Rectal smooth muscle tissue (tissue), 1 donor: ENCODE measurements at regions not wholly inside any gene's neighbourhood (a gene's known extent, or its start where the extent isn't known, plus 50 kb on each side); places are given as distances from the start of the nearest gene placed in this dataset.

Experiments used
- H3K27ac ChIP-seq: one replicate; pipeline ENCODE4 v1.7.0; 2013; ENCODE audit warnings: low read depth, low read length, inconsistent platforms
- H3K27me3 ChIP-seq: one replicate; pipeline ENCODE4 v1.7.0; 2013; ENCODE audit warnings: low read length; ENCODE audit not compliant: control insufficient read depth, insufficient read depth
- H3K36me3 ChIP-seq: one replicate; pipeline ENCODE4 v1.7.0; 2013; ENCODE audit warnings: low read length; ENCODE audit not compliant: control insufficient read depth, insufficient read depth
- H3K4me1 ChIP-seq: one replicate; pipeline ENCODE4 v1.7.0; 2013; ENCODE audit warnings: low read length; ENCODE audit not compliant: control insufficient read depth, insufficient read depth
- H3K4me3 ChIP-seq: one replicate; pipeline ENCODE4 v1.7.0; 2013; ENCODE audit warnings: low read length
- H3K9ac ChIP-seq: one replicate; pipeline ENCODE4 v1.7.0; 2013; ENCODE audit warnings: low read length

- Histone ChIP-seq H3K9ac (no peak overlapping the region), H3K27ac (no peak overlapping the region), H3K36me3 (no peaks in the 10 kb centered on the region), H3K4me1 (no peaks in the 10 kb centered on the region), H3K4me3 (no peak overlapping the region), H3K27me3 (no peaks in the 10 kb centered on the region)
Observed at GRCh38 chr12:116647813-116648212, 88.6 kb downstream of the MAP1LC3B2 start.

- no peak overlapping the region for H3K9ac ChIP-seq
- H3K4me3 ChIP-seq, result no peak overlapping the region
- H3K27ac ChIP-seq, result no peak overlapping the region
- H3K36me3 ChIP-seq, result no peaks in the 10 kb centered on the region
- no peaks in the 10 kb centered on the region for H3K27me3 ChIP-seq
- no peaks in the 10 kb centered on the region for H3K4me1 ChIP-seq
Observed at GRCh38 chr12:116646901-116647300, 87.7 kb downstream of the MAP1LC3B2 start.

GRCh38 chr12:116644806-116645205 is 85.6 kb downstream of the MAP1LC3B2 start:
- Histone ChIP-seq H3K4me3 (no peak overlapping the region), H3K4me1 (no peaks in the 10 kb centered on the region), H3K27me3 (no peaks in the 10 kb centered on the region), H3K27ac (no peak overlapping the region), H3K36me3 (no peaks in the 10 kb centered on the region), H3K9ac (no peak overlapping the region)

- no peak overlapping the region for H3K9ac ChIP-seq
- H3K4me3 ChIP-seq, result no peak overlapping the region
- H3K36me3 ChIP-seq, result no peaks in the 10 kb centered on the region
- H3K4me1 ChIP-seq, result no peaks in the 10 kb centered on the region
- no peak overlapping the region for H3K27ac ChIP-seq
- no peaks in the 10 kb centered on the region for H3K27me3 ChIP-seq
Observed at GRCh38 chr12:116642683-116643082, 83.5 kb downstream of the MAP1LC3B2 start.

GRCh38 chr12:116642106-116642505 is 82.9 kb downstream of the MAP1LC3B2 start:
- H3K4me1 ChIP-seq, result no peaks in the 10 kb centered on the region
- no peak overlapping the region for H3K4me3 ChIP-seq
- no peaks in the 10 kb centered on the region for H3K36me3 ChIP-seq
- no peaks in the 10 kb centered on the region for H3K27me3 ChIP-seq
- no peak overlapping the region for H3K9ac ChIP-seq
- no peak overlapping the region for H3K27ac ChIP-seq

- no peak overlapping the region for H3K27ac ChIP-seq
- H3K27me3 ChIP-seq, result no peaks in the 10 kb centered on the region
- no peak overlapping the region for H3K9ac ChIP-seq
- no peaks in the 10 kb centered on the region for H3K36me3 ChIP-seq
- no peak overlapping the region for H3K4me3 ChIP-seq
- H3K4me1 ChIP-seq, result no peaks in the 10 kb centered on the region
Observed at GRCh38 chr12:116640281-116640680, 81.1 kb downstream of the MAP1LC3B2 start.

GRCh38 chr12:116639765-116640164 is 80.6 kb downstream of the MAP1LC3B2 start:
- H3K4me3 ChIP-seq, result no peak overlapping the region
- no peak overlapping the region for H3K9ac ChIP-seq
- H3K36me3 ChIP-seq, result no peaks in the 10 kb centered on the region
- no peaks in the 10 kb centered on the region for H3K4me1 ChIP-seq
- no peaks in the 10 kb centered on the region for H3K27me3 ChIP-seq
- no peak overlapping the region for H3K27ac ChIP-seq

GRCh38 chr12:116638376-116638775 is 79.2 kb downstream of the MAP1LC3B2 start:
- Histone ChIP-seq H3K27ac (no peak overlapping the region), H3K4me3 (no peak overlapping the region), H3K36me3 (no peaks in the 10 kb centered on the region), H3K4me1 (no peaks in the 10 kb centered on the region), H3K27me3 (no peaks in the 10 kb centered on the region), H3K9ac (no peak overlapping the region)

GRCh38 chr12:116637589-116638150 is 78.5 kb downstream of the MAP1LC3B2 start:
- no peaks in the 10 kb centered on the region for H3K36me3 ChIP-seq
- no peaks in the 10 kb centered on the region for H3K4me1 ChIP-seq
- no peak overlapping the region for H3K9ac ChIP-seq
- H3K27me3 ChIP-seq, result no peaks in the 10 kb centered on the region
- H3K4me3 ChIP-seq, result no peak overlapping the region
- H3K27ac ChIP-seq, result no peak overlapping the region

- H3K27me3 ChIP-seq, result no peaks in the 10 kb centered on the region
- no peaks in the 10 kb centered on the region for H3K36me3 ChIP-seq
- H3K9ac ChIP-seq, result no peak overlapping the region
- no peaks in the 10 kb centered on the region for H3K4me1 ChIP-seq
- no peak overlapping the region for H3K4me3 ChIP-seq
- no peak overlapping the region for H3K27ac ChIP-seq
Observed at GRCh38 chr12:116636608-116637519, 77.7 kb downstream of the MAP1LC3B2 start.

- Histone ChIP-seq H3K9ac (no peak overlapping the region), H3K4me1 (no peaks in the 10 kb centered on the region), H3K36me3 (no peaks in the 10 kb centered on the region), H3K27ac (no peak overlapping the region), H3K27me3 (no peaks in the 10 kb centered on the region), H3K4me3 (no peak overlapping the region)
Observed at GRCh38 chr12:116635487-116635886, 76.3 kb downstream of the MAP1LC3B2 start.

- H3K4me1 ChIP-seq, result no peaks in the 10 kb centered on the region
- no peaks in the 10 kb centered on the region for H3K27me3 ChIP-seq
- H3K4me3 ChIP-seq, result no peak overlapping the region
- no peak overlapping the region for H3K27ac ChIP-seq
- no peak overlapping the region for H3K9ac ChIP-seq
- H3K36me3 ChIP-seq, result no peaks in the 10 kb centered on the region
Observed at GRCh38 chr12:116633476-116633875, 74.3 kb downstream of the MAP1LC3B2 start.

GRCh38 chr12:116631619-116632018 is 72.4 kb downstream of the MAP1LC3B2 start:
- no peaks in the 10 kb centered on the region for H3K36me3 ChIP-seq
- no peaks in the 10 kb centered on the region for H3K27me3 ChIP-seq
- H3K4me1 ChIP-seq, result no peaks in the 10 kb centered on the region
- no peak overlapping the region for H3K4me3 ChIP-seq
- H3K27ac ChIP-seq, result no peak overlapping the region
- H3K9ac ChIP-seq, result no peak overlapping the region
